ENCODE measurements at regions not wholly inside any gene's neighbourhood (a gene's known extent, or its start where the extent isn't known, plus 50 kb on each side); places are given as distances from the start of the nearest gene placed in this dataset.

- CTCF ChIA-PET, result no interaction called here
These were observed 170.4 kb downstream of the HINT1 start for GRCh38 chr5:130994496-130995253.

GRCh38 chr5:130992621-130993020 is 172.4 kb downstream of the HINT1 start:
- intact Hi-C loops (cut with micrococcal nuclease), result no loop called here
- ATAC-seq (no peak), DNase-seq (no peak)
- no peak overlapping the region for H3K27ac Mint-ChIP-seq
- POLR2A ChIA-PET, result no interaction called here
- no peak for TF ChIP-seq CTCF (IDR thresholded peaks at IDR 0.05)
- no peaks in the 10 kb centered on the region for H3K4me1 Mint-ChIP-seq (ENCODE audit: low read depth)
- no peaks in the 10 kb centered on the region for H3K36me3 Mint-ChIP-seq (ENCODE audit: low read depth)
- H3K9me3 Mint-ChIP-seq, result no peaks in the 10 kb centered on the region
- H3K4me3 Mint-ChIP-seq, result no peak overlapping the region
- H3K27me3 Mint-ChIP-seq, result no peaks in the 10 kb centered on the region
- CTCF ChIA-PET, result no interaction called here

More at GRCh38 chr5:130994496-130995253, 170.4 kb downstream of the HINT1 start:
- intact Hi-C loops (cut with micrococcal nuclease), result no loop called here
- POLR2A ChIA-PET, result no interaction called here
- Mint-ChIP-seq H3K4me1 (ENCODE audit: low read depth) (no peaks in the 10 kb centered on the region), H3K27me3 (no peaks in the 10 kb centered on the region), H3K36me3 (ENCODE audit: low read depth) (no peaks in the 10 kb centered on the region), H3K27ac (no peak overlapping the region), H3K4me3 (no peak overlapping the region), H3K9me3 (no peaks in the 10 kb centered on the region)
- TF ChIP-seq CTCF (IDR thresholded peaks at IDR 0.05), result no peak
- ATAC-seq, result no peak
- no peak for DNase-seq

GRCh38 chr5:130992095-130992494 is 173.0 kb downstream of the HINT1 start:
- POLR2A ChIA-PET, result no interaction called here
- Mint-ChIP-seq H3K27me3 (no peaks in the 10 kb centered on the region), H3K4me3 (no peak overlapping the region), H3K4me1 (ENCODE audit: low read depth) (no peaks in the 10 kb centered on the region), H3K27ac (no peak overlapping the region), H3K9me3 (no peaks in the 10 kb centered on the region), H3K36me3 (ENCODE audit: low read depth) (no peaks in the 10 kb centered on the region)
- no peak for DNase-seq
- no peak for ATAC-seq
- TF ChIP-seq CTCF (IDR thresholded peaks at IDR 0.05), result no peak
- intact Hi-C loops (cut with micrococcal nuclease), result no loop called here
- CTCF ChIA-PET, result no interaction called here

GRCh38 chr5:130985776-130986175 is 179.3 kb downstream of the HINT1 start:
- no peak for ATAC-seq
- TF ChIP-seq CTCF (IDR thresholded peaks at IDR 0.05), result no peak
- Mint-ChIP-seq H3K4me1 (ENCODE audit: low read depth) (no peaks in the 10 kb centered on the region), H3K27me3 (no peaks in the 10 kb centered on the region), H3K27ac (no peak overlapping the region), H3K36me3 (ENCODE audit: low read depth) (no peaks in the 10 kb centered on the region), H3K4me3 (no peak overlapping the region), H3K9me3 (no peaks in the 10 kb centered on the region)
- intact Hi-C loops (cut with micrococcal nuclease), result no loop called here
- POLR2A ChIA-PET, result no interaction called here
- no peak for DNase-seq
- CTCF ChIA-PET, result no interaction called here

GRCh38 chr5:130981663-130982062 is 183.4 kb downstream of the HINT1 start:
- Mint-ChIP-seq H3K27me3 (no peaks in the 10 kb centered on the region), H3K4me3 (no peak overlapping the region), H3K9me3 (no peaks in the 10 kb centered on the region), H3K27ac (no peak overlapping the region), H3K4me1 (ENCODE audit: low read depth) (no peaks in the 10 kb centered on the region), H3K36me3 (ENCODE audit: low read depth) (no peaks in the 10 kb centered on the region)
- ATAC-seq (no peak), DNase-seq (no peak)
- TF ChIP-seq CTCF (IDR thresholded peaks at IDR 0.05), result no peak
- ChIA-PET CTCF (no interaction called here), POLR2A (no interaction called here)
- intact Hi-C loops (cut with micrococcal nuclease), result no loop called here

Data from activated CD8-positive, alpha-beta T cell treated with anti-CD3 and anti-CD28 coated beads for 36 hours (primary cell).